Neutrophil (primary cell): ENCODE measurements at regions not wholly inside any gene's neighbourhood (a gene's known extent, or its start where the extent isn't known, plus 50 kb on each side); places are given as distances from the start of the nearest gene placed in this dataset.
"Not testable (repeated sequence)": the region's sequence is repeated elsewhere in the genome, so short reads cannot be mapped to it uniquely, and the experiment has no call there.

Source experiments
- H3K27ac ChIP-seq: fragments of 200-600 bp; sonication (generic); 2 replicates; pipeline ENCODE4 v1.5.1; 2016; ENCODE audit warnings: mild to moderate bottlenecking, moderate library complexity
- H3K27me3 ChIP-seq: fragments of 200-600 bp; sonication (generic); 2 replicates; pipeline ENCODE4 v1.6.0; 2016; ENCODE audit warnings: mild to moderate bottlenecking
- H3K36me3 ChIP-seq: fragments of 200-600 bp; sonication (generic); 2 replicates; pipeline ENCODE4 v1.5.1; 2017
- H3K4me1 ChIP-seq, 2 experiments: fragments of 200-600 bp in 1 of 2; sonication (generic) in 1 of 2; 1 replicate in 1 of 2; 2 replicates in 1 of 2; pipeline versions ENCODE4 v1.5.1 to v1.6.1; 2013 to 2016; ENCODE audit warnings: low read depth in 1 of 2, low read length in 1 of 2, mild to moderate bottlenecking in 1 of 2, moderate library complexity in 1 of 2; ENCODE audit not compliant: control insufficient read depth in 1 of 2, insufficient read depth in 1 of 2
- H3K4me3 ChIP-seq, 2 experiments: fragments of 200-600 bp in 1 of 2; sonication (generic) in 1 of 2; 1 replicate in 1 of 2; 2 replicates in 1 of 2; pipeline ENCODE4 v1.5.1; 2013 to 2016; ENCODE audit warnings: low read depth in 1 of 2, low read length in 1 of 2, mild to moderate bottlenecking in 1 of 2, moderate library complexity in 1 of 2
- H3K9me3 ChIP-seq: fragments of 200-600 bp; sonication (generic); 2 replicates; pipeline ENCODE4 v1.5.1; 2016
- TF ChIP-seq, protein P1 (sequence below): fragments of 200-600 bp; sonication (generic); IDR thresholded peaks from 2 replicates; pipeline ENCODE4 v1.5.1; 2016; ENCODE audit warnings: antibody characterized with exemption

DNA sequence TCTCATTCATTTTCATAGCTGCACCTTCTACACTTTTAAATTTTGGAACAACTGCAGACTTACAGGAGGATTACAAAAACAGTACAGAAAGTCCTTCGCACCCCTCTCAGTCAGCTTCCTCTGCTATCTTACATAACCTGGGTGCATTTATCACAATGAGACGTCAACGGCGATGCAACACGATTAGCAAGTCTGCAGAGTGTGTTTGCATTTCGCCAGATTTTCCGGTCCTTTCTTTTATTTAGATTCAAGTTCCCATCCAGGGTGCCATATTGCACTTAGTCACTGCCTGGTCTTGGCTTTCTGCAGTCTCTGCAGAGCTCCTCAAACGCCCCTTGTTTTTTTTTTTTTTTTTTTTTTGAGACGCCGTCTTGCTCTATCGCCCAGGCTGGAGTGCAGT is 85.9 kb downstream of the ASMT start:
- Histone ChIP-seq H3K4me3 (no peak overlapping the region), H3K27me3 (no peaks in the 10 kb centered on the region), H3K9me3 (no peaks in the 10 kb centered on the region), H3K4me1 (no peaks in the 10 kb centered on the region), H3K36me3 (no peaks in the 10 kb centered on the region), H3K27ac (no peak overlapping the region)
- TF ChIP-seq, protein P1, sequence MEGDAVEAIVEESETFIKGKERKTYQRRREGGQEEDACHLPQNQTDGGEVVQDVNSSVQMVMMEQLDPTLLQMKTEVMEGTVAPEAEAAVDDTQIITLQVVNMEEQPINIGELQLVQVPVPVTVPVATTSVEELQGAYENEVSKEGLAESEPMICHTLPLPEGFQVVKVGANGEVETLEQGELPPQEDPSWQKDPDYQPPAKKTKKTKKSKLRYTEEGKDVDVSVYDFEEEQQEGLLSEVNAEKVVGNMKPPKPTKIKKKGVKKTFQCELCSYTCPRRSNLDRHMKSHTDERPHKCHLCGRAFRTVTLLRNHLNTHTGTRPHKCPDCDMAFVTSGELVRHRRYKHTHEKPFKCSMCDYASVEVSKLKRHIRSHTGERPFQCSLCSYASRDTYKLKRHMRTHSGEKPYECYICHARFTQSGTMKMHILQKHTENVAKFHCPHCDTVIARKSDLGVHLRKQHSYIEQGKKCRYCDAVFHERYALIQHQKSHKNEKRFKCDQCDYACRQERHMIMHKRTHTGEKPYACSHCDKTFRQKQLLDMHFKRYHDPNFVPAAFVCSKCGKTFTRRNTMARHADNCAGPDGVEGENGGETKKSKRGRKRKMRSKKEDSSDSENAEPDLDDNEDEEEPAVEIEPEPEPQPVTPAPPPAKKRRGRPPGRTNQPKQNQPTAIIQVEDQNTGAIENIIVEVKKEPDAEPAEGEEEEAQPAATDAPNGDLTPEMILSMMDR, result no peak

DNA sequence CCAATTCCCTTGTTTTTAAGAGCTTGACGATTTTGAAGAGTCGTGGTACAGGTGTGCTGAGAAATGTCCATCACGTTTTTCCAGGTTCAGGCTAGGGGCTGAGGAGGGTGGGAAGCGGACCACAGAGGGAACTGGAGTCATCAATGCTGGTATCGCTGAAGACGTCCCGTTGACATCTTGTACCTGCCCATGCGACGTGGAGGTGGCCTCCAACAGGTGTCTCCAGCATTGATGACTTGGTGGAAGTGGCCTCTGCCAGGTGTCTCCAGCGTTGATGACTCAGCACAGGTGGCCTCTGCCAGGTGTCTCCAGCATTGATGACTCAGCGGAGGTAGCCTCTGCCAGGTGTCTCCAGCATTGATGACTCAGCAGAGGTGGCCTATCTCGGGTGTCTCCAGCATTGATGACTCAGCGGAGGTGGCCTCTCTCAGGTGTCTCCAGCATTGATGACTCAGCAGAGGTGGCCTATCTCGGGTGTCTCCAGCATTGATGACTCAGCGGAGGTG is 86.6 kb downstream of the ASMT start:
- not testable (repeated sequence) for H3K9me3 ChIP-seq, H3K27ac ChIP-seq, H3K4me1 ChIP-seq, H3K4me3 ChIP-seq, H3K36me3 ChIP-seq, H3K27me3 ChIP-seq

- H3K36me3 ChIP-seq, H3K27me3 ChIP-seq, H3K4me1 ChIP-seq, H3K27ac ChIP-seq, H3K9me3 ChIP-seq, H3K4me3 ChIP-seq: not testable (repeated sequence)
Measured at GRCh38 chrX:1702142-1702541, 87.3 kb downstream of the ASMT start.

DNA sequence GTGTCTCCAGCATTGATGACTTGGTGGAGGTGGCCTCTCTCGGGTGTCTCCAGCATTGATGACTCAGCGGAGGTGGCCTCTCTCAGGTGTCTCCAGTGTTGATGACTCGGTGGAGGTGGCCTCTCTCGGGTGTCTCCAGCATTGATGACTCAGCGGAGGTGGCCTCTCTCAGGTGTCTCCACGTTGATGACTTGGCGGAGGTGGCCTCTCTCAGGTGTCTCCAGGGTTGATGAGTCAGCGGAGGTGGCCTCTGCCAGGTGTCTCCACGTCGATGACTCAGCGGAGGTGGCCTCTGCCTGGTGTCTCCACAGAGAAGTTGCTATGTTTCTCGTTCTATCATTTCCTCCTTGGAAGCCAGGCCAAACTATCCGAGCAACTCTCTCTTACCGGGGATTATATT is 87.7 kb downstream of the ASMT start:
- not testable (repeated sequence) for H3K27me3 ChIP-seq, H3K4me1 ChIP-seq, H3K9me3 ChIP-seq, H3K27ac ChIP-seq, H3K36me3 ChIP-seq, H3K4me3 ChIP-seq

GRCh38 chrX:1709277-1709676 is 94.4 kb downstream of the ASMT start:
- H3K9me3 ChIP-seq, H3K27me3 ChIP-seq, H3K4me3 ChIP-seq, H3K27ac ChIP-seq, H3K36me3 ChIP-seq, H3K4me1 ChIP-seq: not testable (repeated sequence)

GRCh38 chrX:1713296-1713695 is 98.4 kb downstream of the ASMT start:
- Histone ChIP-seq H3K9me3 (no peaks in the 10 kb centered on the region), H3K4me1 (no peaks in the 10 kb centered on the region), H3K27me3 (no peaks in the 10 kb centered on the region), H3K4me3 (no peak overlapping the region), H3K36me3 (no peaks in the 10 kb centered on the region), H3K27ac (no peak overlapping the region)
- TF ChIP-seq, protein P1, result no peak

GRCh38 chrX:1717373-1717772 is 102.5 kb downstream of the ASMT start:
- no peak overlapping the region for H3K4me3 ChIP-seq
- H3K27me3 ChIP-seq, result no peaks in the 10 kb centered on the region
- H3K27ac ChIP-seq, result no peak overlapping the region
- TF ChIP-seq, protein P1, result no peak
- H3K9me3 ChIP-seq, result no peaks in the 10 kb centered on the region
- H3K4me1 ChIP-seq, result no peaks in the 10 kb centered on the region
- no peaks in the 10 kb centered on the region for H3K36me3 ChIP-seq

DNA sequence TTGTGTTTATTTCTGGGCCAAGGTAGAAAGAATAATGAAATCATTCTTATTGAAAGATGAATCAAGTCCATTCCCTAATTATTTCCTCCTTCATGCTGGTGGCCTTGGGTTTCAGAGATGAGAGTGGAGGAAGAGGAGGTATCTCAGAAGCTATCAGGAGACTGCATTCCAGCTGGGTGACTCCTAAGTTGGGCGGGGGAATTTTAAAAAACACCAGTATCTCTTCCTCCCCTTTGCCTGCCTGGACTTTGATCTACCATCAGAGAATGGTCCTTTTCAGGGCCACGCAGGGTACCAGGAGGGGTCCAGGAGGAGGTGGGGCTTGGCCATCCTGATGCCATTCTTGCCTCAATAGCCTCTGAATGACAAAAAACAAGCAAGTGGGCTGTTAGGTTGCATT is 104.4 kb downstream of the ASMT start:
- no peak overlapping the region for H3K27ac ChIP-seq
- no peaks in the 10 kb centered on the region for H3K36me3 ChIP-seq
- no peak overlapping the region for H3K4me3 ChIP-seq
- no peaks in the 10 kb centered on the region for H3K4me1 ChIP-seq
- H3K27me3 ChIP-seq, result no peaks in the 10 kb centered on the region
- TF ChIP-seq, protein P1, result no peak
- H3K9me3 ChIP-seq, result no peaks in the 10 kb centered on the region
